ENCODE measurements at regions not wholly inside any gene's neighbourhood (a gene's known extent, or its start where the extent isn't known, plus 50 kb on each side); places are given as distances from the start of the nearest gene placed in this dataset.

GRCh38 chr5:74500110-74500917 lies 140.2 kb downstream of the ENC1 start:
- no peaks in the 10 kb centered on the region for H4K20me1 ChIP-seq (replicated peaks; ENCODE audit: control insufficient read depth, extremely low read depth, insufficient read depth, low read length)
- no peak overlapping the region for H3K27ac ChIP-seq (ENCODE audit: insufficient read depth, low read depth, low read length)
- CTCF ChIA-PET = interaction anchor here (0.7 to 1.8 kb wide), 4 partner anchors 7 to 140 kb away, joined by 3 to 8 read pairs (median 4); partner anchors contain the start of gene ENC1
- H3K4me3 ChIP-seq (replicated peaks in 1 of 3; ENCODE audit: insufficient read depth in 1 of 3, low read depth in 1 of 3, low read length in 3 of 3) = no peak overlapping the region
- BruUV-seq (replicated peaks) = no TSS peak
- POLR2A ChIA-PET = interaction anchor here (0.7 kb wide), 1 partner anchor 81 kb away, joined by 4 read pairs; no protein-coding TSS in a partner anchor
- H2AFZ ChIP-seq (ENCODE audit: low read depth, low read length) = no peak overlapping the region
- H3K9me3 ChIP-seq (replicated peaks; ENCODE audit: control insufficient read depth, insufficient read depth, low read length) = no peaks in the 10 kb centered on the region
- TF ChIP-seq MYC (IDR thresholded peaks at IDR 0.05; ENCODE audit: low read depth, low read length) (no peak), GATA2 (IDR thresholded peaks at IDR 0.05; ENCODE audit: insufficient read depth, insufficient read length, low read depth, low read length) (no peak), CTCF (IDR thresholded peaks at IDR 0.05; ENCODE audit: extremely low read depth in 1 of 2, insufficient read depth in 1 of 2, low read depth in 1 of 2, low read length in 2 of 2) (no peak), MAX (IDR thresholded peaks at IDR 0.05; ENCODE audit: insufficient read depth, insufficient read length) (no peak), EZH2 (IDR thresholded peaks at IDR 0.05; ENCODE audit: borderline replicate concordance, low read depth, low read length, severe bottlenecking) (no peak), FOS (IDR thresholded peaks at IDR 0.05; ENCODE audit: borderline replicate concordance, insufficient read depth, low read length) (no peak), JUN (IDR thresholded peaks at IDR 0.05; ENCODE audit: borderline replicate concordance, insufficient read depth, insufficient read length, low read depth) (no peak), POLR2A (IDR thresholded peaks at IDR 0.05; ENCODE audit: low read depth, low read length) (no peak), POLR2AphosphoS5 (IDR thresholded peaks at IDR 0.05; ENCODE audit: insufficient read depth, low read depth, low read length) (no peak)
- FAIRE-seq (no peak), DNase-seq (ENCODE audit: low read depth, low spot score) (no peak)
- no peaks in the 10 kb centered on the region for H3K9me1 ChIP-seq (replicated peaks; ENCODE audit: control insufficient read depth, extremely low read depth, insufficient read depth, low read length)
- intact Hi-C loops (cut with micrococcal nuclease) = no loop called here
- dilution Hi-C loops (cut with MboI; ENCODE audit: extremely low pct_ligation_motif_present, low sequenced_read_pairs) = no loop called here
- no peak overlapping the region for H3K9ac ChIP-seq (replicated peaks; ENCODE audit: extremely low read depth, insufficient read depth, low read length)
- peaks cover 16% of the 10 kb centered on the region for H3K4me1 ChIP-seq (ENCODE audit: control insufficient read depth, extremely low read depth, insufficient read depth, low read length)
- H3K36me3 ChIP-seq (ENCODE audit: control insufficient read depth in 2 of 2, extremely low read depth in 1 of 2, insufficient read depth in 2 of 2, low read length in 2 of 2) = no peaks in the 10 kb centered on the region
- no peak overlapping the region for H3K4me2 ChIP-seq (ENCODE audit: insufficient read depth, low read length)
- H3K79me2 ChIP-seq (ENCODE audit: control insufficient read depth, insufficient read depth, low read length) = no peaks in the 10 kb centered on the region
- no peaks in the 10 kb centered on the region for H3K27me3 ChIP-seq (ENCODE audit: control insufficient read depth in 2 of 2, insufficient read depth in 2 of 2, low read length in 2 of 2)

All from endothelial cell of umbilical vein (primary cell).